ENCODE measurements at regions not wholly inside any gene's neighbourhood (a gene's known extent, or its start where the extent isn't known, plus 50 kb on each side); places are given as distances from the start of the nearest gene placed in this dataset.

DNA sequence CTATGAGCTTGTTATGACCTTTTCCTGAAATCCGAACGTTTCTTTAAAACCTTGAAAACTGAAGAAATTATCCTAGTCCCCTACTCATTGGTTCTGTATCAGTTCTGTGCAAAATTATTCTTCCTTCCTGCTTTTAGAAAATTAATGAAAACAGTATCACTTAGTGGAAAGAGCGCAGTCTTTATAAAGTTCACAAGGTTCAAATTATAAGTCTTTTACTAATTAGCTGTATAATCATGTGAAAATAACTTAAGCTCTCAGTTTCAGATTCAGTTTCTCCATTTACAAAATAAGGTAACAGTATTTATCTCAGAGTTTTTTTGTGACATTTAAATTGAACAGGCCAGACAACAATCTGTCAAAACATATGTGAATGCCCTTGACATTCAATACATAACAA, 306.1 kb downstream of the ADAMTS20 start:
- TF ChIP-seq EZH2phosphoT487 (IDR thresholded peaks at IDR 0.05; ENCODE audit: borderline replicate concordance) (no peak), CTCF (conservative IDR thresholded peaks at IDR 0.05; ENCODE audit: low read length) (no peak)
